ENCODE measurements at regions not wholly inside any gene's neighbourhood (a gene's known extent, or its start where the extent isn't known, plus 50 kb on each side); places are given as distances from the start of the nearest gene placed in this dataset.

GRCh38 chr4:110959041-110959643 lies 336.3 kb upstream of the PITX2 start:
- Histone ChIP-seq H3K36me3 (ENCODE audit: insufficient read depth, low read length) (no peaks in the 10 kb centered on the region), H2AFZ (ENCODE audit: low read depth, low read length) (no peak overlapping the region), H3K9me2 (ENCODE audit: insufficient read depth, low read length) (no peaks in the 10 kb centered on the region), H3K9me3 (ENCODE audit: low read length) (no peaks in the 10 kb centered on the region), H3K27me3 (ENCODE audit: insufficient read depth, low read depth, low read length) (no peaks in the 10 kb centered on the region), H3F3A (ENCODE audit: insufficient read depth, low read length, poor library complexity, severe bottlenecking) (no peaks in the 10 kb centered on the region), H3K79me2 (replicated peaks; ENCODE audit: insufficient read depth, low read length) (no peaks in the 10 kb centered on the region), H3K27ac (ENCODE audit: low read length) (no peak overlapping the region), H3K4me3 (ENCODE audit: low read length) (no peak overlapping the region), H3K4me2 (ENCODE audit: low read length) (no peak overlapping the region), H4K20me1 (ENCODE audit: insufficient read depth) (no peaks in the 10 kb centered on the region), H3K9ac (ENCODE audit: low read length) (no peak overlapping the region)
- TF ChIP-seq RAD21 (conservative IDR thresholded peaks at IDR 0.05) (peak; percentile 35), CTCF (IDR thresholded peaks at IDR 0.05; ENCODE audit: poor library complexity, severe bottlenecking) (peak; percentile 38), EP300 (conservative IDR thresholded peaks at IDR 0.05; ENCODE audit: poor library complexity, severe bottlenecking) (no peak)

- H3K9me2 ChIP-seq (ENCODE audit: insufficient read depth, low read length) = no peaks in the 10 kb centered on the region
- no peaks in the 10 kb centered on the region for H3K9me3 ChIP-seq (ENCODE audit: low read length)
- no peaks in the 10 kb centered on the region for H4K20me1 ChIP-seq (ENCODE audit: insufficient read depth)
- no peak overlapping the region for H2AFZ ChIP-seq (ENCODE audit: low read depth, low read length)
- no peaks in the 10 kb centered on the region for H3F3A ChIP-seq (ENCODE audit: insufficient read depth, low read length, poor library complexity, severe bottlenecking)
- H3K9ac ChIP-seq (ENCODE audit: low read length) = no peak overlapping the region
- no peaks in the 10 kb centered on the region for H3K79me2 ChIP-seq (replicated peaks; ENCODE audit: insufficient read depth, low read length)
- H3K27me3 ChIP-seq (ENCODE audit: insufficient read depth, low read depth, low read length) = no peaks in the 10 kb centered on the region
- no peaks in the 10 kb centered on the region for H3K36me3 ChIP-seq (ENCODE audit: insufficient read depth, low read length)
- no peak overlapping the region for H3K4me2 ChIP-seq (ENCODE audit: low read length)
- no peak overlapping the region for H3K27ac ChIP-seq (ENCODE audit: low read length)
- no peak overlapping the region for H3K4me3 ChIP-seq (ENCODE audit: low read length)
- no peak for TF ChIP-seq REST (IDR thresholded peaks at IDR 0.05; ENCODE audit: borderline replicate concordance)
- no peak for TF ChIP-seq CTCF (IDR thresholded peaks at IDR 0.05; ENCODE audit: poor library complexity, severe bottlenecking)
- TF ChIP-seq MXI1 (conservative IDR thresholded peaks at IDR 0.05; ENCODE audit: poor library complexity, severe bottlenecking) = no peak
Observed at GRCh38 chr4:110961066-110961465, 338.2 kb upstream of the PITX2 start.

- no peaks in the 10 kb centered on the region for H3K9me2 ChIP-seq (ENCODE audit: insufficient read depth, low read length)
- H3K27ac ChIP-seq (ENCODE audit: low read length) = no peak overlapping the region
- no peaks in the 10 kb centered on the region for H3K79me2 ChIP-seq (replicated peaks; ENCODE audit: insufficient read depth, low read length)
- no peaks in the 10 kb centered on the region for H3F3A ChIP-seq (ENCODE audit: insufficient read depth, low read length, poor library complexity, severe bottlenecking)
- H3K4me2 ChIP-seq (ENCODE audit: low read length) = no peak overlapping the region
- no peak overlapping the region for H3K4me3 ChIP-seq (ENCODE audit: low read length)
- H3K36me3 ChIP-seq (ENCODE audit: insufficient read depth, low read length) = no peaks in the 10 kb centered on the region
- H3K9ac ChIP-seq (ENCODE audit: low read length) = no peak overlapping the region
- H3K27me3 ChIP-seq (ENCODE audit: insufficient read depth, low read depth, low read length) = no peaks in the 10 kb centered on the region
- H4K20me1 ChIP-seq (ENCODE audit: insufficient read depth) = no peaks in the 10 kb centered on the region
- no peaks in the 10 kb centered on the region for H3K9me3 ChIP-seq (ENCODE audit: low read length)
- H2AFZ ChIP-seq (ENCODE audit: low read depth, low read length) = no peak overlapping the region
- no peak for TF ChIP-seq SMC3 (conservative IDR thresholded peaks at IDR 0.05; ENCODE audit: poor library complexity)
- TF ChIP-seq EZH2 (IDR thresholded peaks at IDR 0.05; ENCODE audit: borderline replicate concordance, insufficient read depth, low read length, poor library complexity, severe bottlenecking) = no peak
- TF ChIP-seq RAD21 (conservative IDR thresholded peaks at IDR 0.05) = no peak
- TF ChIP-seq TAF1 (IDR thresholded peaks at IDR 0.05; ENCODE audit: low read depth) = no peak
- no peak for TF ChIP-seq MXI1 (conservative IDR thresholded peaks at IDR 0.05; ENCODE audit: poor library complexity, severe bottlenecking)
- no peak for TF ChIP-seq EP300 (conservative IDR thresholded peaks at IDR 0.05; ENCODE audit: poor library complexity, severe bottlenecking)
- TF ChIP-seq POLR2AphosphoS5 (IDR thresholded peaks at IDR 0.05) = no peak
- TF ChIP-seq CTCF (IDR thresholded peaks at IDR 0.05; ENCODE audit: poor library complexity, severe bottlenecking) = no peak
Observed at GRCh38 chr4:110962616-110963015, 339.7 kb upstream of the PITX2 start.
